T-helper 2 cell treated with Interferon-gamma antibody and Interleukin-4, amounts not matched to agents 100 ng/mL and 5 ng/mL, for 36 hours (primary cell): ENCODE measurements at regions not wholly inside any gene's neighbourhood (a gene's known extent, or its start where the extent isn't known, plus 50 kb on each side); places are given as distances from the start of the nearest gene placed in this dataset.

Source experiments
- intact Hi-C: fragments of 100-400 bp; cut with micrococcal nuclease; formaldehyde crosslinking; loops from one replicate; pipeline ENCODE4 v1.15.1; 2023

DNA sequence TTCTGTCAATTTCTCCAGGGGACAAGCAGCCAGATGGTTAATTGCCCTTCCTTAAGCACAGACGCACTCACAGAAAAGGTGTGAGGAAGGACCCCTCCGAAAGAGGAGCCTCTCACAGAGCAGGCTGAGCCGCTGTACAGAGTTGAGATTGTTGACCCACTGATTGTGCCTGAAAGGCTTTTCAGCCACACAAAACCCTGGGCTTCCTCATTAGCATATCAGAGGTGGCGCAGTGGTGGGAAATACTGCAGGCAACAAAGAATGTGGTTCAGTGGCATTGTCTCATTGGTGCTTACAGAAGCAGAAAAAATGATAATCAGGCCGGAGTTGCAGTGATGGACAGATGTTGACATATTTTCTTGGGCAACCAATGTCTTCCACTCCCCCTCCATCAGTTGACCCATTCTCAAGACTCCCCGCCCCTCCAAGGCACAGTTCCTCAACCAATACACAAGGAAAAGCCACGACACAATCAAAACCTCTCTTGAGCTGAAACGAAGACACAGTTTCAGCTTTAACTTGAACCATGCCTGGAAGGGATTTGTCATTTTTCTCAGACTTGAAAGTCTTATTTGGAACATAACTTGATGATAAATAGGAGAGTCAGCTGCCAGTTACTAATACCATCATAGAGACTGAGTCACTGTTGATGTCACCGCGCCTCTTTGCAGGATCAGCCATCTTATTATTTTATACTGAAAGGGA lies 53.1 kb downstream of the ATXN3L start:
- intact Hi-C loops, result no loop called here

DNA sequence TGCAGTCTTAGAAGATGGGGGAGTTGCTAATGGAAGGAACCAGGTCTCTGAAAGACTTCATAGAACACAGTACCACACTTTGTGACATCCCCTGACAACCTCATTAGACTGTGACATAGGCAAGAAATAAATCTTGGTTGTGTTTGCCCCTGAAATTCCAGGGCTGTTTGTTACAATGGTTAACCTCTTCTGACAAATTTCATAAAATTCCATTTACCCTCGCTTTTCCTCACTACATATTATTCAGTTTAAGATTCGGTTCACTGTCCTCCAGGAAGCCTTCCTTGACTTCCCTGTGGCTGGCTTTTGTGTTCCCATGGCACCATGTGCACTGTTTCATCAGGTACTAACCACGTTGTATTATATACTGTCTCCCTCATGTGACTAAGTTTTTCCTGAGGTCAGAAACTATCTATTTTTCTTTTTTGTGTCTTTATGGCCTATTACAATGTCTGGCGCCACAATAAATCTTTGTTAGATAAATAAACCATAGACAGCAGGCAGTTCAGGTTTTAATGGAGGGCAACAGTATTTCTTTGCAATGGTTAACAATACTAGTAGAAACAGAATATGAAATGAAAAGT lies 54.2 kb downstream of the ATXN3L start:
- intact Hi-C loops, result no loop called here

DNA sequence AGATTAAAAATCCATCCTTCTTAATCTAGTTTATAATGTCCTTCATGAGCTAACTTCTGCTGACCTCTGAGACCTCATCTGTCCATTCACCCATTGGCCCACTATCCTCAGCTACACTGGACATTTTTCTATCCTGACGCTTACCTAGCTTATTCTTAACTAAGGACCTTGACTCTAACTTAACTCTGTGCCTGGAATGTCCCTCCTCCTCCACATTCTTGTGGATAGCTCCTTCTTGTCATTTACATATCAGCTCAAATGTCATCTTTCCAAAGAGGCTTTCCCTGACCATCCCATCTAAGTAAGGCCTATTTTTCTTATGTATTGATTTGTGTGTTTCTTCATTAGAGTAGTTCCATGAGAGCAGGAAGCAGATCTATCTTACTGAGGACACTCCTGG lies 54.7 kb downstream of the ATXN3L start:
- intact Hi-C loops, result no loop called here

DNA sequence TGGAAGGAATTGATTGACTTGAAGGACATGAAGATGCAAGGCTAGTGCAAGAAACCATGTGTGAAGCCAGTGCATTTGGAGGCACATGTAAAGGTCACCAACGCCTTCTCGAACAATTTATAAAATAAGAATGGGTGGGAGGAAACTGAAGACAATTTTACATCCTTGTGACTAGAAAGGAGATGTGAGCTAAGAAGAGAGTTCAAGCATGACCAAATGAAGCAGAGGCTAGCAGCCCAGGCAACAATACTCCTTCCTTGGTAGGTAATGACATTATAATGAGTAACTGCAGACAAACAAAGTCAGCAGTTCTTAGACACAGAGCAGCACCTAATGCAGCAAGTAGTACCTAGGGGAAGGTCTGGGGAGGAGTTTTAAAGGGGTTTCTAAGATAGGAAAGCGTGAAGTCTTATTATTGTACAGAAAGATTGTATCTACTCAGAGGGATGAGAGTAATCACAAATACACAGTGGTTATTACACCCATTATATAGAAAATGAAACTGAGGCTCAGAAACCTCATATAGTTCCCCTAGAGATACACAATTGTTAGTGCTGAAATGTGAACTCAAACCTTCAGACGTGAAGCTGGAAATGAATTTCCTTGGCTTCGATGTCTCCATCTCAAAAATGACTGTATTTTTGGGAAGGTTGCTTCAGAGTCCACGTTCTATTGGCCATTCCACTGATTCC lies 56.1 kb downstream of the ATXN3L start:
- intact Hi-C loops, result no loop called here

DNA sequence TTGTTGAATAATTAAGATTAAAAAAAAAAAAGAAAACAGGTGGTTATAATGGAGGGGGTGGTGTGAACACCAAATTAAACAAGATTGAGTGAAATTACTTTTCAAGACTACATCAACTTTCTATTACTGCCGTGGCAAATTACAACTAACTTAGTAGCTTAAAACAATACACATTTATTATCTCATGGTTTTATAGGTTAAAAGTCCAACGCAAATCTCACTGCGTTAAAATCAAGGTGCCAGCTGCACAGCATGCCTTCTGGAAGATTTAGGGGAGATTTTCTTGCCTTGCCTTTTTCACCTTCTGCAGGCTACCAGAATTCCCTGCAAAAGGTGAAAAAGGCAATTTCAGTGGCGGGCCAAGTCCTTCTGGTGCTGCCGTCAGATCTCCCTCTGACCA lies 58.5 kb downstream of the ATXN3L start:
- intact Hi-C loops, result no loop called here

DNA sequence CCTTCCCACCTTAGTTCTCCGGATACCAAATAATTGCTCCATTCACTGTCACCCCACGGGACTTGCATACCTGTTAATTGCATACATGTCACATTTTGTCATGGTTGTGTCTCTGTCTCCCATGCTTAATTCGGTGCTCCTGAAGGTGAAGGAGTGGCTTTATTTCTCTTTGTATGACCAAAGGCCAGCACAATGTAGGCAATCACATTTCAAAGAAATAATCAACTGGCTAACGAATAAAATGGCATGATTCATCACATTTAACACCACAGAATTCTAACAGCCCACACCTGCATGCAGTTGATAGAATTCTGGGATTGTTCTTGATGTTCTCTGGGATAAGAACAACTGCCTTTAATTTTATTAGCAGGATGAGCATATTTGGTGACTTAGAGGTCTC lies 59.3 kb downstream of the ATXN3L start:
- intact Hi-C loops, result no loop called here

DNA sequence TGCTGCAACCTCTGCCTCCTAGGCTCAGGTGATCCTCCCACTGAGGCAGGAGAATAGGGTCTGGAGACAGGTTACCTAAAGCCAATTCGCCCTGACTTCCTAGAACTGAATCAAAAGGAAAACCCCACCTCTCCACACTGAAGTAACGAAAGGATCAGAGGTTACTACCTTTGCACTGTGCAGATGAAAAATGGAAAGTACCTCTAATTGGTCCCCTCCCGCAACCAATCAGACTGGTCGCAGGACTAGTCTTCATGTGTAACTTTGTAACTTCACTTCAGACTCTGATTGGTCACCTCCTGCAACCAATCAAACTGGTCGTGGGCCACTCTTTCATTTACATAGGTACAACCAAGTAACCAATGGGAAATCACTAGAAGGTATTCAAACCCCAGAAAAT lies 61.1 kb downstream of the ATXN3L start:
- intact Hi-C loops, result no loop called here

DNA sequence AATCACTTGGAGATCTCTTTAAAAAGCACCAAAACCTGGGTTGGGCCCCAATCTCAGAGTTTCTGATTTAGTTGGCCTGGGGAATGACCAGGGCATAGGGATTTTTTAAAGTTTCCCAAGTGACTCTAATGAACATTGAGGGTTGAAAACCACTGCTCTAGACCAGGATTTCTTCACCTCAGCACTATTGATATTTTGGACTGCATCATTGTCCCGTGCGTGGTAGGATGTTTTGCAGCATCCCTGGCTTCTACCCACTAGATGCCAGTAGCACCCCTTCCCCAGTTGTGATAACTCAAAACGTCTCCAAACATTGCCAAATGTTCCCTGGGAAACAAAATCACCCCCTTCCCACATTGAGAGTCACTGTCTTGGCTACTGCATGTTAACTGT lies 61.8 kb downstream of the ATXN3L start:
- intact Hi-C loops, result no loop called here

DNA sequence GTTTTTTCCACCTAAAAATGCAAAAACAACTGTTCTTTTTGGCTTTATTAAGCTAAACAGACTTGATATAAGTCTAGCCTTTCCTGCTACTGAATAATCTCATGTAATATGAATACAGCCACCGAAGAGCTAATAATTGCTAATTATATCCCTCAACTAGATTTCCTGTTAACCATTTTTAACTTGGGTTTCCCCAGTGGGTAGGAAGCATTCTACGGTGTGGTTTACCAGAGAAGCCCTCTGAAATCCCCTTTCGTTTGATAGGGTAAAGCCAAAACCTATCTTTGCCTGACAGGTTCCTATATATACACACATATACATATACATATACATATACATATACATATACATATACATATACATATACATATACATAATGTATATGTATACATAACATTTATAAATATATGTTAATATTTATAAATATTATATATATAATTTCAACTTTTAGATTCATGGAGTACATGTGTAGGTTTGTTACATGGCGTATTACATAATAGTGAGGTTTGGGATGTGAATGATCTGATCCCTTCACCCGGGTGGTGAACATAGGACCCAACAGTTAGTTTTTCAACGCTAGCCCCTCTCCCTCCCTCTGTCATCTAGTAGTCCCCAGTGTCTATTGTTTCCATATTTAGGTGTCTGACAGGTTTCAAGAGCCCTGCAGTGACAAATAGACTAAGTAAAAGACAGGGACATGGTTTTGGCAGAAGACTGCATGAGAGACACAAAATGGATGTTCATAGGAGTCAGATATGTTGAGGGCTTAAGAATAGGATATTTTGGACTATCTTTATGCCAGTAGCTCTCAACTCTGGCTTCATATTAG lies 62.4 kb downstream of the ATXN3L start:
- intact Hi-C loops, result no loop called here

DNA sequence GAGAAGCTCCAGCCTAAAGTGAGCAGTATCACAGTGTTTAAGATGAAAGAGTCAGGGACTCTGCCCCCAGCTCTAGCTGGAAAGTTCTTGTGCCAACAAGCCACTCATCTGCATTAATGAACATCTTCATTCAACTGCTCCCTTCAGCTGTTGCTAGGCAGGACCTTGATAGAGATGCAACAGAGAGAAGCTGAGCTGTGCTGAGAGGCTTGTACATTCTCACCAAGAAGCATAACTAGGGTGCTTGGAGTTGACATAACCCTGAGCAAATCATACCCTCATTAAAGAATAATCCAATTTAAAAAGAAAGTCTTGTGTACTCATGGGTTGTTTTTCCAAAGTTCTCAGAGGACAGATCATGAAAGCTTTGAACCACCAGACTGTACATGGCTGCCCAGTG lies 63.2 kb downstream of the ATXN3L start:
- intact Hi-C loops, result no loop called here

DNA sequence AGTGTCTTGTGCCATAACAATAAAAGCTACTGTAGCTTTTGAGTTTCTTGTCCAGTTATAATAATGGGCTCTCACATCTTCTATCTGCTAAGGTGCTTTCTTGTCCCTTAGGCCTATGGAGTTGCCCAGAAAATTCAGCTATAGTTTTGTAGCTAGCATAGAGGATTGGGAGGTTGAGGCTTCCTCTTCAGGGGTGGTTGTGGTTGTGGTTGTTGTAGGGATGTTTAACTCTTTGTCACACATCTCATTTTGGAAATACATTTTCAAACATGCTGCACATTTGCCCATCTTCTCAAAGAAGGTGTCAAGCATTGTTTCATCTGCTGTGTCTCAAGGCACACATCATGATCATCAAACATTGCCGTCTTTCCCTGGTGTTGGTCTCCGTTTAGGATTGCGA lies 65.0 kb downstream of the ATXN3L start:
- intact Hi-C loops, result no loop called here

DNA sequence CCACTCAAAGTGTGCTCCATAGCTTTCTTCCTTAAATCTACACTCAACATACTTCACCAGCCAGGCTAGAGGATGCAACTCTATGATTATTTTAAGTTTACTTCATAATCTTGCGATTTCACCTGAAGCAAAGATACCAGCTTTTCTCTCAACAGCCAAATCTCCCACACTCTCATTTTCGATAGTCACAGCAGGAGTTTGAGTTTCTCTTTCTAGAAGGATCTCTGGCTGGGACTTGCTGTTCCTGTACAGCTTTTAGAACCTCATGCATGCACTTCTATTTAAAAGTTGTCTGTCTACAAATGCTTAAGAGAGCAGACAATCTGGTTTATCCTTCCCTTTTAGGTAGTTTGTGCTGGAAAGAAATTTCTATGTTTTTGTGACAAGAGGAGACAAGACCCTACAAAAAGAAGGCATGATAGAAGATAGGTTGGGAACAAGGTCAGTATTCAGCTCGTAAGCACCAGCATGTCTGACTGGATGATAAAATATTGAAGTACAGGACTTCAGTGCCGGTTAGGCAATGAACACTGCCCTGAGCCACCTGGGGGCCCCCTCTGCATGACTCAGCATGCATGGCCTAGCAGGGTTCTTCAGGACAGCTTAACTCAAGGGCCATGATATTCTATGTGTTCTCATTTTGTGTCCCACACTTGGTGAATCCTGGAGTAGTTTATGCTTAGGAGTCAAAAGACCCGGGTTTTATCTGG lies 65.6 kb downstream of the ATXN3L start:
- intact Hi-C loops, result no loop called here

DNA sequence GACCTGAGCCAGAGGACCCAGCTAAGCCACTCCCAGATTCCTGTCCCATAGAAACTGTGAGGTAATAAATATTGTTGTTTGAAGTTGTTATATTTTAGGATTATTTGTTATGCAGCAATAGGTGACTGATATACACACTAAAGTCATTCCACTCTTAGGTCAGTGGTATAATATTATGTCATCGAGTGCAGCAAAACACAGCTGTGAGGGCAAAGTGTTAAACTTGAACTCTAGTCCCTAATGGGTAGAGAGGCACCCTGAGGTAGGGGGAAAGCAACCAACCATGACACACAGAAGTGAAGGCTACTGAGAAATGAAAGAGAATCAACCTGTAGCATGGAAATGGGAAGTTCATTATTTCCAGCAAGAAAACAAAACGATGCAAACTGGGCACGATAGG lies 66.6 kb downstream of the ATXN3L start:
- intact Hi-C loops, result no loop called here

DNA sequence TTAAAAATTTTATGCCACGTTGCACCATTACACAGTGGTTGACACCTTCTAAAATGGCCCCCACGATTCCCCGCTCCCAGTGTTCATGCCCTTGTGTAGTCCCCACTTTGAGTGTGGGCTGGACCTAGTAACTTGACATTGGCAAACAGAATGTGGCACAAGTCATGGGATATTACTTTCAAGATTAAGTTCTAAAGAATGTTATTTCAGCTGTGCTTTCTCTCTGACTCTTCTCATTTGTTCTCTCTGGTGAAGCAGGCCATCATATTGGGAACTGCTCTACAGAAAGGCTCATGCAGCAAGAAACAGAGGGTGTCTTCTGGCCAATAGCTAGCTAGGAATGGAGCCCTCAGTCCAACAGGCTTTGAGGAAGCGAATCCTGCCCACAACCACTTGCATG lies 67.1 kb downstream of the ATXN3L start:
- intact Hi-C loops, result no loop called here

DNA sequence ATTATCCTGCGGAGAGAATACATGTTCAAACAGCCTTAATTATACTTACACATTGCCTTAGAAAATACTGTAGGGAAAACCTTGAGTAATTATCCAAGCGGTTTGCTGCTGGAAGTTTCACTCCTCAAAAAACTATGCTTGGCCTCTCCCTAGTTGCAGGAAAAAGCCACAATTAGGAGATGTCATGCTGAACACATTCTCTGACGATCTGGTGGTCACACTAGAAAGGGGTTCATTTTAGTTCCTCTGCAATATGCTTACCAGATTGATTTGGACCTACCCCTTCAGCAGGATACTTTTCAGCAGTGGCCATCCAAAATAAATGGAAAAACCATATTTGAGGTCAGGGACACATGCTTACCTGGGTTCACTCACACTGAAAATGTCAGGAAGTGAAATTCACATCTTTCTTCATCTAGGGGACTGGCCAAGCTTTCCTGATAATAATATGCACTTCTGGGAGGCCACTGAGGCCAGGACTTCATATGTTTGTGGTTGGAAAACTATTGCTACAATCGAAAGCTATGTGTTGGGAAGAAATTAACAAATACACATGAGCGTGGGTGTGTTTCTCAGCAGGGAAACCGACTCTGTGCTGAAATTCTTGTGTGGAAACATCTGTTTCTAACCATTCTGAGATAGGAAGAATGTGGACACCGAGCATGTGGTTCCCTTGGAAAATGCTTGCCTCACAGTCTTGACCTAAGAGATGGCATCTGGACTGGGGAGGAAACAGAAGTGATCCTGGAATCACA lies 68.8 kb downstream of the ATXN3L start:
- intact Hi-C loops, result no loop called here

DNA sequence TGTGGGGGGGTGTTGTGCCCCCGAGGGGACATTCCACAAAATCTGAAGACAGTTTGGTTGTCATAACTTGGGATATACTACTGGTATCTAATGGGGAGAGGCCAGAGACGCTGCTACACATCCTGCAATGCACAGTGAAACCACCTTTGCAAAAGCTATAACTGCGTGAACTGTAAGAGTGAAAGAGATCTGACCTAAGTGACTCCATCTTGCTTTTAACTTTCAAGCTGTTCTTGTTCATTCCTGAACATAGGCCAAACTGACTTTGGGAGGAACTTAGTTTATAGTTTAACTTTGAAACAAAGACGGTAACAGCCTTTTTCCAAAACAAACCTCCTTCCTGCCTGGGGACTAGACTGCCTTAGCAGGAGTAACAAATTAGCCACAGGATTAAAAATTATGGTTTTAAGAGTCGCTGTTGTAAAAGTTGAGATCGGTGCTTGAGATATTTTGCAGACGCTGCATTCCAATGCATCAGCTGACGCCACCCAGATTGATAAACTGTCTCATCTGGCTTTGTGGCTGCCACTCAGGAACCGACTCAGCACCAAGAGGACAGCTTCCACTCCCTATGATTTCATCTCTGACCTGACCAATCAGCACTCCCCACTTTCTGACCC lies 70.9 kb downstream of the ATXN3L start:
- intact Hi-C loops, result no loop called here

DNA sequence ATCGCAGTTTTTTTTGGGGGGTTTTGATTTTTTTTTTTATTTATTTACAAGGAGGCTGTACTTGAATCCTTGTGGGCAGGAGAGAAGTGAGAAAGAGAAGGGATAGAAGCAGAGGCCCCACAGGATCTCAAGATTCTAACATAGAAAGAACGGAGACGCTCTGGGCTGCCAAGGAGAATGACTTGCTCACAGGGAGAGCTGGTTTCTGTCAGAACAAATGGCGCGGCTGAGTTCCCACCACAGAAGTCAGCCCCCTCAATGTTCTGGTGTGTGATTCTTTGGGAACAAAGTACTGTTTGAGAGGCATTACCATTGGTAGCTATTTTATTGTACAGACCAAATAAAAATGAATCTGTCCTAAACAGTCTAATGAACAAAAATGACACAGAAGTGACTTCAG lies 80.6 kb downstream of the ATXN3L start:
- intact Hi-C loops, result no loop called here

DNA sequence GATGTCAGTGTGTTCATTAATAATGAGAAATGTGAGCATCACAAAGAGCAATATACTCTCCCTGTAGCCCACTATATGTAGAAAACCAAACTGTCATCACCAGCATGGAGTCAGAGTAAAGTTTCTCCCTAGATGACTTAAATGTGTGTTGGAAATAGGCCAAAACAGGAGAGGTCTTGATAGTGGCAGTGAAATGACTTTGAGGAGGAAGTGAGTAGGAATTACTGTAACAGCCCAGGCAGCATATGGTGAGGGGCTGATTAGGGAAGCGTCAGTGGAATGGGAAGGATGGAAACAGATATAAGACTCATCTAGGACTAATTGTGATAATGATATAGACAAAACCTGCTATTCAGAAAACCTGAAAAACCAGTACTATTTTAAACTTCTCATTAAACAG lies 83.9 kb downstream of the ATXN3L start:
- intact Hi-C loops, result no loop called here

DNA sequence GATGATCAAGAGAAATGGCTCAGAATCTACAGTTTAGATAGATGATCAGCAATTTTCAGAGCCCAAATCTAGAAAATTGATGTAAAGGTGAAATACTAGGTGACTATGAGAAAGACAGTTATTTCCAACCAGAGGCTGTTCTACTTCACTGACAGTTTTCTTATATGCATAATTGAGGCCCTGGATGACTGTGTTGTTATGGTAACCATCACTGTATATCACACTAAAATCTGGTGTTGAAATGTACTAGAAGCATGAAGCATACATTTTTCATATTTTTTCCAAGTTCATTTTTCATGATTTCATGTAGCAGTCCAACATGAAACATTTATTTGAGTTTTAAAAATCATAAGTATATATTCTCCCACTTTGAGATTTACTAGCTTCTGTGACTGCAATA lies 87.4 kb downstream of the ATXN3L start:
- intact Hi-C loops, result no loop called here

DNA sequence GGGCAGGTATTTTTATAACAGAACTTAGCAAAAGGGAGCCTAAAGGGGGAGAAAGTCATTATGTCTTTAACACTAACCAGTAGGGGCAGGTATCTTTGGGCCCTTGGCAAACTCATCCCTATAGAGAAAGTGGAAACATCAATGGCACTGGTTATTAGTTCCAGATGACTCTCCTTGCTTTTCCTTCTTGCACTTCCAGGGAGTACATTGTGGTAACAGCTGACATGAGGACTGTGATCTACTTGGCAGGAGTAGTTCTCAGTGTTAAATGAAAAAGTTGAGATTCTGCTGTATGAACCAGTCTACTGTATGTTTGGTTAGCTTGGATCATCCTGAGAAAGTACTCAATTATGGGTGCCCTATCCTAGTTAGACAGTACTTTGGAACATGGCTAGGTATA lies 93.6 kb downstream of the ATXN3L start:
- intact Hi-C loops, result no loop called here
